ENCODE measurements at regions not wholly inside any gene's neighbourhood (a gene's known extent, or its start where the extent isn't known, plus 50 kb on each side); places are given as distances from the start of the nearest gene placed in this dataset.

- Mint-ChIP-seq H3K9me3 (peaks cover 22% of the 10 kb centered on the region), H3K27me3 (peaks cover 15% of the 10 kb centered on the region), H3K4me1 (ENCODE audit: low read depth) (no peaks in the 10 kb centered on the region), H3K4me3 (no peak overlapping the region), H3K36me3 (ENCODE audit: low read depth) (no peaks in the 10 kb centered on the region), H3K27ac (no peak overlapping the region)
- DNase-seq (no peak), ATAC-seq (no peak)
- CTCF ChIA-PET: interaction anchor here (0.9 to 1.0 kb wide), 2 partner anchors 10 to 529 kb away, joined by 3 read pairs; no protein-coding TSS in a partner anchor
- TF ChIP-seq, protein P1, sequence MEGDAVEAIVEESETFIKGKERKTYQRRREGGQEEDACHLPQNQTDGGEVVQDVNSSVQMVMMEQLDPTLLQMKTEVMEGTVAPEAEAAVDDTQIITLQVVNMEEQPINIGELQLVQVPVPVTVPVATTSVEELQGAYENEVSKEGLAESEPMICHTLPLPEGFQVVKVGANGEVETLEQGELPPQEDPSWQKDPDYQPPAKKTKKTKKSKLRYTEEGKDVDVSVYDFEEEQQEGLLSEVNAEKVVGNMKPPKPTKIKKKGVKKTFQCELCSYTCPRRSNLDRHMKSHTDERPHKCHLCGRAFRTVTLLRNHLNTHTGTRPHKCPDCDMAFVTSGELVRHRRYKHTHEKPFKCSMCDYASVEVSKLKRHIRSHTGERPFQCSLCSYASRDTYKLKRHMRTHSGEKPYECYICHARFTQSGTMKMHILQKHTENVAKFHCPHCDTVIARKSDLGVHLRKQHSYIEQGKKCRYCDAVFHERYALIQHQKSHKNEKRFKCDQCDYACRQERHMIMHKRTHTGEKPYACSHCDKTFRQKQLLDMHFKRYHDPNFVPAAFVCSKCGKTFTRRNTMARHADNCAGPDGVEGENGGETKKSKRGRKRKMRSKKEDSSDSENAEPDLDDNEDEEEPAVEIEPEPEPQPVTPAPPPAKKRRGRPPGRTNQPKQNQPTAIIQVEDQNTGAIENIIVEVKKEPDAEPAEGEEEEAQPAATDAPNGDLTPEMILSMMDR (IDR thresholded peaks at IDR 0.05): no peak
- intact Hi-C loops (cut with micrococcal nuclease): no loop called here
- POLR2A ChIA-PET: no interaction called here
Measured at GRCh38 chr7:4556868-4557793, 125.0 kb upstream of the FOXK1 start.

- TF ChIP-seq, protein P1 (IDR thresholded peaks at IDR 0.05): no peak
- ATAC-seq (no peak), DNase-seq (no peak)
- Mint-ChIP-seq H3K27ac (no peak overlapping the region), H3K4me1 (ENCODE audit: low read depth) (no peaks in the 10 kb centered on the region), H3K27me3 (peaks cover 16% of the 10 kb centered on the region), H3K9me3 (no peaks in the 10 kb centered on the region), H3K4me3 (no peak overlapping the region), H3K36me3 (ENCODE audit: low read depth) (no peaks in the 10 kb centered on the region)
- intact Hi-C loops (cut with micrococcal nuclease): no loop called here
- ChIA-PET POLR2A (no interaction called here), CTCF (no interaction called here)
Measured at GRCh38 chr7:4561795-4562194, 120.3 kb upstream of the FOXK1 start.

DNA sequence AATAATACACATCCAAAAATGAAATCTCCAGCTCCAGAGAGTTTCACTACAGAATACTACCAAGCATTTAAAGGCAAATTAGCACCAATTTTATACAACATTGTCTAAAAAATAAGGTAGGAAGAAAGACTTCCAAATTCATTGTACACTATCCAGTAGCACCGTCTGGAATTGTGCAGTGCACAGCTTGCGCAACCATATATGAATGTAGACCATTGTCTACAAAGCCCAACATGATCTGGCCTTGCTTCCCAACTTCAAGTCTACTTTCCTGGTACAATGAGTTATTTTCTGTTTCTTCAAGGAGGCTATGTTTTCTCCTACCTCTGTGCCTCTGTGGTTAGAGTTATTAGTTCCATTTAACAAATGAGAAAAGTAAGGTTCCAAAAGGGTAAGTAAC is 115.4 kb upstream of the FOXK1 start:
- H3K4me3 Mint-ChIP-seq: no peak overlapping the region
- no peaks in the 10 kb centered on the region for H3K4me1 Mint-ChIP-seq (ENCODE audit: low read depth)
- H3K27me3 Mint-ChIP-seq: peaks cover 6% of the 10 kb centered on the region
- no peaks in the 10 kb centered on the region for H3K9me3 Mint-ChIP-seq
- no peak overlapping the region for H3K27ac Mint-ChIP-seq
- TF ChIP-seq, protein P1 (IDR thresholded peaks at IDR 0.05): no peak
- ChIA-PET CTCF (interaction anchor here (1.5 kb wide), 1 partner anchor 9 kb away, joined by 3 read pairs; no protein-coding TSS in a partner anchor), POLR2A (no interaction called here)
- DNase-seq (no peak), ATAC-seq (no peak)
- no peaks in the 10 kb centered on the region for H3K36me3 Mint-ChIP-seq (ENCODE audit: low read depth)
- intact Hi-C loops (cut with micrococcal nuclease): no loop called here

GRCh38 chr7:4574851-4575250 is 107.2 kb upstream of the FOXK1 start:
- TF ChIP-seq, protein P1 (IDR thresholded peaks at IDR 0.05): no peak
- Mint-ChIP-seq H3K36me3 (ENCODE audit: low read depth) (no peaks in the 10 kb centered on the region), H3K4me3 (no peak overlapping the region), H3K4me1 (ENCODE audit: low read depth) (no peaks in the 10 kb centered on the region), H3K9me3 (peaks cover 9% of the 10 kb centered on the region), H3K27me3 (peaks cover 2% of the 10 kb centered on the region), H3K27ac (no peak overlapping the region)
- no peak for ATAC-seq
- intact Hi-C loops (cut with micrococcal nuclease): no loop called here
- CTCF ChIA-PET: no interaction called here
- POLR2A ChIA-PET: no interaction called here
- DNase-seq: no peak

DNA sequence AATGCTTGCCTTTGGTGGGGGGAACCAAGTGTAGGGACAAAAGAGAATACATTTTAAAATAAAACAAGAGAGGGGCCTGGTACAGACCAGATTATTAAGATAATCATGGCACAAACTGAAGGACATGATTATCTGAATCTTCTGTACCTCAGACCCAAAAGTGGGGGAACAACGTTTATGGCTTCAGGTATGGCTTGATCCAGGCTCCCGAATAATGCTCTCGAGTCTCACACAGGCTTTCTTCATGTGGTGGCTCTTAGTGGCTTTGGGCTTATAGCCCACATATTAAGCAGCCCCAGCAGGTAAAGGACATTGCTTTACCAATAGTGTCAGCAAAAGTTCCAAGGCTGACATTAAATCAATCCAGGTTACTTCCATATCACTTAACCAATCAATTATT is 106.8 kb upstream of the FOXK1 start:
- TF ChIP-seq, protein P1 (IDR thresholded peaks at IDR 0.05): no peak
- POLR2A ChIA-PET: no interaction called here
- peaks cover 9% of the 10 kb centered on the region for H3K9me3 Mint-ChIP-seq
- intact Hi-C loops (cut with micrococcal nuclease): no loop called here
- ATAC-seq: no peak
- H3K4me1 Mint-ChIP-seq (ENCODE audit: low read depth): no peaks in the 10 kb centered on the region
- H3K27ac Mint-ChIP-seq: no peak overlapping the region
- peaks cover 2% of the 10 kb centered on the region for H3K27me3 Mint-ChIP-seq
- CTCF ChIA-PET: no interaction called here
- no peak overlapping the region for H3K4me3 Mint-ChIP-seq
- no peaks in the 10 kb centered on the region for H3K36me3 Mint-ChIP-seq (ENCODE audit: low read depth)
- DNase-seq: no peak
